ENCODE measurements at regions not wholly inside any gene's neighbourhood (a gene's known extent, or its start where the extent isn't known, plus 50 kb on each side); places are given as distances from the start of the nearest gene placed in this dataset.

- no peak for TF ChIP-seq CTCF (IDR thresholded peaks at IDR 0.05 in 8 of 11, conservative IDR thresholded peaks at IDR 0.05 in 3 of 11)
- no peak for TF ChIP-seq POLR2A (IDR thresholded peaks at IDR 0.05)
Observed at GRCh38 chr1:200304171-200304570, 105.7 kb downstream of the ZNF281 start.
